ENCODE measurements at regions not wholly inside any gene's neighbourhood (a gene's known extent, or its start where the extent isn't known, plus 50 kb on each side); places are given as distances from the start of the nearest gene placed in this dataset.

- TF ChIP-seq EZH2 (IDR thresholded peaks at IDR 0.05; ENCODE audit: borderline replicate concordance, control insufficient read depth, low read depth, low read length) (no peak), SIN3A (IDR thresholded peaks at IDR 0.05; ENCODE audit: low read depth, low read length) (no peak)
- TF ChIP-seq, protein P1, sequence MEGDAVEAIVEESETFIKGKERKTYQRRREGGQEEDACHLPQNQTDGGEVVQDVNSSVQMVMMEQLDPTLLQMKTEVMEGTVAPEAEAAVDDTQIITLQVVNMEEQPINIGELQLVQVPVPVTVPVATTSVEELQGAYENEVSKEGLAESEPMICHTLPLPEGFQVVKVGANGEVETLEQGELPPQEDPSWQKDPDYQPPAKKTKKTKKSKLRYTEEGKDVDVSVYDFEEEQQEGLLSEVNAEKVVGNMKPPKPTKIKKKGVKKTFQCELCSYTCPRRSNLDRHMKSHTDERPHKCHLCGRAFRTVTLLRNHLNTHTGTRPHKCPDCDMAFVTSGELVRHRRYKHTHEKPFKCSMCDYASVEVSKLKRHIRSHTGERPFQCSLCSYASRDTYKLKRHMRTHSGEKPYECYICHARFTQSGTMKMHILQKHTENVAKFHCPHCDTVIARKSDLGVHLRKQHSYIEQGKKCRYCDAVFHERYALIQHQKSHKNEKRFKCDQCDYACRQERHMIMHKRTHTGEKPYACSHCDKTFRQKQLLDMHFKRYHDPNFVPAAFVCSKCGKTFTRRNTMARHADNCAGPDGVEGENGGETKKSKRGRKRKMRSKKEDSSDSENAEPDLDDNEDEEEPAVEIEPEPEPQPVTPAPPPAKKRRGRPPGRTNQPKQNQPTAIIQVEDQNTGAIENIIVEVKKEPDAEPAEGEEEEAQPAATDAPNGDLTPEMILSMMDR (IDR thresholded peaks at IDR 0.05 in 2 of 3, conservative IDR thresholded peaks at IDR 0.05 in 1 of 3; ENCODE audit: control insufficient read depth in 2 of 3, extremely low read depth in 1 of 3, insufficient read depth in 1 of 3, low read depth in 3 of 3, low read length in 3 of 3): no peak
Observed at GRCh38 chr9:126032135-126032534, 285.0 kb downstream of the PBX3 start.

Measured in GM12878 (cell line).